ENCODE measurements at regions not wholly inside any gene's neighbourhood (a gene's known extent, or its start where the extent isn't known, plus 50 kb on each side); places are given as distances from the start of the nearest gene placed in this dataset.

GRCh38 chr3:187906920-187907319, 161.7 kb upstream of the BCL6 start:
- no peak for DNase-seq

- no peak for DNase-seq
Measured at GRCh38 chr3:187909866-187910265, 164.6 kb upstream of the BCL6 start.

GRCh38 chr3:187912007-187912406, 166.7 kb upstream of the BCL6 start:
- no peak for DNase-seq

GRCh38 chr3:187913617-187914033, 168.4 kb upstream of the BCL6 start:
- no peak for DNase-seq

GRCh38 chr3:187914231-187914630, 169.0 kb upstream of the BCL6 start:
- no peak for DNase-seq

GRCh38 chr3:187916072-187916471, 170.8 kb upstream of the BCL6 start:
- no peak for DNase-seq

GRCh38 chr3:187918081-187918644, 172.9 kb upstream of the BCL6 start:
- no peak for DNase-seq

GRCh38 chr3:187919048-187919447, 173.8 kb upstream of the BCL6 start:
- DNase-seq = no peak

GRCh38 chr3:187919544-187919943, 174.3 kb upstream of the BCL6 start:
- no peak for DNase-seq

GRCh38 chr3:187920030-187920429, 174.8 kb upstream of the BCL6 start:
- no peak for DNase-seq

GRCh38 chr3:187920913-187921312, 175.6 kb upstream of the BCL6 start:
- DNase-seq = no peak

GRCh38 chr3:187921391-187922074, 176.3 kb upstream of the BCL6 start:
- DNase-seq = no peak

- DNase-seq = no peak
Measured at GRCh38 chr3:187922704-187923416, 177.6 kb upstream of the BCL6 start.

- DNase-seq = no peak
Measured at GRCh38 chr3:187924651-187925050, 179.4 kb upstream of the BCL6 start.

- DNase-seq = no peak
Measured at GRCh38 chr3:187925326-187925725, 180.1 kb upstream of the BCL6 start.

GRCh38 chr3:187926620-187927019, 181.4 kb upstream of the BCL6 start:
- DNase-seq = no peak

GRCh38 chr3:187927565-187927964, 182.3 kb upstream of the BCL6 start:
- no peak for DNase-seq

GRCh38 chr3:187929112-187929816, 184.0 kb upstream of the BCL6 start:
- no peak for DNase-seq

GRCh38 chr3:187930021-187930420, 184.8 kb upstream of the BCL6 start:
- DNase-seq = no peak

- DNase-seq = no peak
Measured at GRCh38 chr3:187931101-187931500, 185.8 kb upstream of the BCL6 start.

GRCh38 chr3:187931770-187932278, 186.6 kb upstream of the BCL6 start:
- DNase-seq = no peak

GRCh38 chr3:187932530-187932929, 187.3 kb upstream of the BCL6 start:
- DNase-seq = no peak

- DNase-seq = no peak
Measured at GRCh38 chr3:187935623-187936156, 190.4 kb upstream of the BCL6 start.

All from NCI-H2081 treated with DMSO at 0.1 percent for 48 hours (cell line).